LNCaP clone FGC (cell line): ENCODE measurements at regions not wholly inside any gene's neighbourhood (a gene's known extent, or its start where the extent isn't known, plus 50 kb on each side); places are given as distances from the start of the nearest gene placed in this dataset.

ENCODE experiments used
- DNase-seq: peaks from one replicate; pipeline ENCODE4 v3.0.0-alpha.2; 2011; ENCODE audit warnings: low read depth
- H3K4me3 ChIP-seq: 2 replicates; pipeline ENCODE4 v1.5.1; 2011; ENCODE audit warnings: mild to moderate bottlenecking, low read depth, low read length, control low read depth
- TF ChIP-seq, protein P1 (sequence below): IDR thresholded peaks from 2 replicates; pipeline ENCODE4 v1.5.1; 2012; ENCODE audit warnings: mild to moderate bottlenecking; ENCODE audit not compliant: control insufficient read depth, insufficient read depth; ENCODE audit errors: extremely low read depth

DNA sequence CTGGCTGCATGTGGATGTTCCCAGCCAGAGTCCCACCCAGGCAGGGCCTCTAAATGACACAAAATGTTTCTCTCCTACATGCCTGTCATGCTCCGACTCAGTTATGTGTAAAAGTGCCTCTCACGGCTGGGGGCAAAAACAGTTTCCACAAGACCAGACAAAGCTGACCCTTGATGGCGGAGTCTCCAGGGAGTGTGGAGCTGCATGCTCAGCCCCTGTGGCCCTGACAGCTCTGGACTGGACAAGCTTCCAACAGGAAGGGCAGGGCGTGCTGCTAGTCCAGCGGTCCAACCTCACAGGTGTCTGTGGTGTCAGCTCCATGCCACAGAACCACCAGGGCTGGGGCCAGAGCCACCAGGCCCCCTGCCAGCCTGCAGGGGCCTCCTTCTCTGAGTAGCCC is 149.6 kb downstream of the CRYBB2 start:
- TF ChIP-seq, protein P1, sequence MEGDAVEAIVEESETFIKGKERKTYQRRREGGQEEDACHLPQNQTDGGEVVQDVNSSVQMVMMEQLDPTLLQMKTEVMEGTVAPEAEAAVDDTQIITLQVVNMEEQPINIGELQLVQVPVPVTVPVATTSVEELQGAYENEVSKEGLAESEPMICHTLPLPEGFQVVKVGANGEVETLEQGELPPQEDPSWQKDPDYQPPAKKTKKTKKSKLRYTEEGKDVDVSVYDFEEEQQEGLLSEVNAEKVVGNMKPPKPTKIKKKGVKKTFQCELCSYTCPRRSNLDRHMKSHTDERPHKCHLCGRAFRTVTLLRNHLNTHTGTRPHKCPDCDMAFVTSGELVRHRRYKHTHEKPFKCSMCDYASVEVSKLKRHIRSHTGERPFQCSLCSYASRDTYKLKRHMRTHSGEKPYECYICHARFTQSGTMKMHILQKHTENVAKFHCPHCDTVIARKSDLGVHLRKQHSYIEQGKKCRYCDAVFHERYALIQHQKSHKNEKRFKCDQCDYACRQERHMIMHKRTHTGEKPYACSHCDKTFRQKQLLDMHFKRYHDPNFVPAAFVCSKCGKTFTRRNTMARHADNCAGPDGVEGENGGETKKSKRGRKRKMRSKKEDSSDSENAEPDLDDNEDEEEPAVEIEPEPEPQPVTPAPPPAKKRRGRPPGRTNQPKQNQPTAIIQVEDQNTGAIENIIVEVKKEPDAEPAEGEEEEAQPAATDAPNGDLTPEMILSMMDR, result no peak
- no peak overlapping the region for H3K4me3 ChIP-seq
- no peak for DNase-seq

DNA sequence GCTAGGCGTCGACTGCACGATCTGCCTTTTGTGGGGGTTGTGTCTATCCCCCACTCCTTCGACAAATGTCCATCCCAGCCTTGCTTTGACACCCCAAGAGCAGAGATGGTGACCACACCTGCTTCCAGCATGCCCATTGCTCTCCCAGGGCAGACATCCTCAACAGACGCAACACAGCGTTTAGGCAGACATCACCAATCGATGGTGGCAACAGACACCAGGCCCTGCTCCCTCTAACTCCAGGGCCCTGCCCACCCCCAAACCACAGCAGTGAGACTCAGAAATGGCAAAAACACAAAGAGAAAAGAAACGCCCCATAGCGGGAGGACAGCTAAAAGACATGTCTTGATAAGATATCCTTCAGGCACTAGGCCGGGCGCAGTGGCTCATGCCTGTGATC is 150.9 kb downstream of the CRYBB2 start:
- no peak overlapping the region for H3K4me3 ChIP-seq
- DNase-seq, result no peak
- TF ChIP-seq, protein P1, result no peak

DNA sequence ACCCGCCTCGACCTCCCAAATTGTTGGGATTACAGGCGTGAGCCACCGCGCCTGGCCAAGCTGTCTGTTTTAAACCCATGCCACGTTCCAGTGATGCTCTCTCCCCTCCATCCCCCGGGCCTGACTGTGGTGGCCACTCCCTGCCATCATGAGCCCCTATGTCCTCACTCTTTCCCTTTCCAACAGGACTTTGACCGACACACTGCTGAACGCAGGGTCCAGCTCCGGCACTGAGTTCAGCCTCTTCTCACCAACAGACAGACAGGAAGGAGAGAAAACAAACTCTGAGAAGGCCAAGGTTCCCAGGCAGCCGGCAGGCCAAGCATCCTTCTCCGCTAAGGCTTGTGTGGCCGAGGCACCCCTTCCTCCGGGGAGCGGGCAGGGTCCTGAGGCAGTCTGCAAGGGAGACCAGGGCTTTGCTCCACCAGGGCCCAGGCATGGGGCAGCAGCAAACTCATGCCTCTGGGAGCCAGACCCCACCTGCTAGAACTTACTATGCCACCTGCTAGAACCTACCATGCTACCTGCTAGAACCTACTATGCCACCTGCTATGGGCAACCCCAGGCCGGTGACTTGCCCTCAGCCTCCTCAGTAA is 152.7 kb downstream of the CRYBB2 start:
- TF ChIP-seq, protein P1, result no peak
- no peak overlapping the region for H3K4me3 ChIP-seq
- no peak for DNase-seq

DNA sequence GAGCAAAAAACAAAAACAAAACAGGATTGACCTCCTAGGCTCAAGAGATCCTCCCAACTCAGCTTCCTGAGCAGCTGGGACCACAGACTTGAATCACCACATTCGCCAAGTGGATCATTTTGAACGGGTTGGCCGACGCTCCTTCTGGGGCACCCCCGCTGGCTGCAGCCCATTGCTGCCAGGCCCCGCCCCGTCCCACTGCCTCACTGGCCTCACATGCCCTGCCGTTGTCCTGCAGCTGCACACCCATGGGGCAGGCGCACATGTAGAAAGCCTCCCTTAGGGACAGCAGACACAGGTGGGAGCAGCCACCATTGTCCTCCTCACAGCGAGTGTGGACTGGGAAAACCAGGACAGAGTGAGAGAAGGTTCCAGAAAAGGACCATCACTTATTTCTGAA is 154.5 kb downstream of the CRYBB2 start:
- TF ChIP-seq, protein P1, result no peak

DNA sequence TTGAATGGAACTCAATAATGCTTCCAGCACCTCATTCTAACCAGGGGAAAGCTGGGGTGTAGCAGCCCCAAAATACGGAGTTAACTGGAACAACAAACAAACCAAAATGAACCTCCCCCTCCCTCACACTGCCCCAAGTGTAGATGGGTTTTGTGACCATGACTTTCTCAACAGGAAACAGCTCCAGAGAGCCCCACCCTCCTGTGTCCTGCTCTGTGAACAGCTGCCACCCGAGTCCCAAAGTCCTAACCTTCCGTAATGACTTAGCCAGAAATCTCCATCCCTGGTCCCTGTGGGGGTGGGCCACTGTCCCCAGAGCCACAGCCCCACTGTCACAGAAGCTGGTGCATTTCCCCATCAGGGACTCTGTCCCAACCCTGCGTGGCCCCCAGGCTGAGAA is 155.4 kb downstream of the CRYBB2 start:
- no peak overlapping the region for H3K4me3 ChIP-seq
- no peak for DNase-seq
- TF ChIP-seq, protein P1, result no peak

More for the DNA sequence above, 154.5 kb downstream of the CRYBB2 start:
- DNase-seq, result no peak
- H3K4me3 ChIP-seq, result no peak overlapping the region

DNA sequence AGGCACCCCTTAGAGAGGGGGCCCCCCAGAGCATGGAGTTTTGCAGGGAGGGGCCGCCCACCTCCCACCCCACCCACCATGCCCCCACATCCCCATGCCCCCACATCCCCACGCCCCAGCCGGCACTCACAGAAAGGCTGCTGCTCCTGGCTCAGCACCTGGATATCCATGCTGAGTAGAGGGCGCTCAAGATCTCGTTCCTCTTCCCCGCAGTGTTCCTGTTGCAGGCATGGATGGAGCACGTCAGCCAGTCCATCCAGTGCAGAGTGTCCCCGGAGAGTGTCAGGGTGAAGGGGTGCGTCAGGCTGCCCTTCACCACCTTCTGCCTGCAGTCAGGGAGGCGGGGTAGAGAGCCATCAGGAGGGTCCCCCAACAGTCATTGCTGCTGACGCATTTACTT is 156.2 kb downstream of the CRYBB2 start:
- no peak overlapping the region for H3K4me3 ChIP-seq
- DNase-seq, result no peak
- TF ChIP-seq, protein P1, result no peak

DNA sequence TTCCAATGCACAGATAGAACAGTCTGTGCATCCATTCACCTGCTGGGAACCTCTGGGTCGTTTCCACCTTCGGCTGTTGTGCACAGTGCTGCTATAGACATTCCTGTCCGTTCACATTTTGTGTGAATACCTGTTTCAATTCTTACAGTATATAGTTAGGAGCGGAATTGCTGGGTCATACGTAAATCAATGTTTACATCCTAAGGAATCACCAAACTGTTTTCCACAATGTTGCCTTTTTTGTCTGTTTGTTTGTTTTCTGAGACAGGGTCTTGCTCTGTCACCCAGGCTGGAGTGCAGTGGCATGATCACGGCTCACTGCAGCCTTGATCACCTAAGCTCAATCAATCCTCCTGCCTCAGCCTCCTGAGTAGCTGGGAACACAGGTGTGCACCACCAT is 158.3 kb downstream of the CRYBB2 start:
- no peak overlapping the region for H3K4me3 ChIP-seq
- no peak for DNase-seq
- TF ChIP-seq, protein P1, result no peak
